Activated CD8-positive, alpha-beta T cell treated with anti-CD3 and anti-CD28 coated beads for 36 hours (primary cell): ENCODE measurements at regions not wholly inside any gene's neighbourhood (a gene's known extent, or its start where the extent isn't known, plus 50 kb on each side); places are given as distances from the start of the nearest gene placed in this dataset. TPM values are rescaled to one million over a fixed set of nuclear protein-coding genes. Genes with fewer than 3 reads are reported as not detected.
"Not testable (repeated sequence)": the region's sequence is repeated elsewhere in the genome, so short reads cannot be mapped to it uniquely, and the experiment has no call there.

Experiments used
- ATAC-seq: fragments of 200-7000 bp; cut with Tn5 transposase; one replicate; pipeline ENCODE4 v1.10.0; 2021; ENCODE audit warnings: mild to moderate bottlenecking, moderate library complexity
- CTCF ChIA-PET: fragments of 350-600 bp; sonication (Branson Sonifier 250); formaldehyde crosslinking; loops from one replicate; lab custom pipeline; 2021; ENCODE audit warnings: antibody characterized with exemption; lab: Charles Lee
- POLR2A ChIA-PET: fragments of 350-600 bp; sonication (Branson Sonifier 250); formaldehyde crosslinking; loops from one replicate; lab custom pipeline; 2021; ENCODE audit warnings: antibody characterized with exemption; lab: Charles Lee
- DNase-seq: peaks from one replicate; pipeline ENCODE4 v3.0.0-alpha.2; 2020
- H3K27ac Mint-ChIP-seq: one replicate; pipeline ENCODE4 v1.8.0; 2021; ENCODE audit warnings: mild to moderate bottlenecking, mixed read lengths
- H3K27me3 Mint-ChIP-seq: one replicate; pipeline ENCODE4 v1.8.0; 2021; ENCODE audit warnings: mixed read lengths
- H3K36me3 Mint-ChIP-seq: one replicate; pipeline ENCODE4 v1.8.0; 2021; ENCODE audit warnings: low read depth, mixed read lengths
- H3K4me1 Mint-ChIP-seq: one replicate; pipeline ENCODE4 v1.8.0; 2021; ENCODE audit warnings: low read depth, mixed read lengths
- H3K4me3 Mint-ChIP-seq: one replicate; pipeline ENCODE4 v1.8.0; 2021; ENCODE audit warnings: mild to moderate bottlenecking, moderate library complexity, mixed read lengths
- H3K9me3 Mint-ChIP-seq: one replicate; pipeline ENCODE4 v1.8.0; 2021; ENCODE audit warnings: mixed read lengths
- intact Hi-C: fragments of 100-400 bp; cut with micrococcal nuclease; formaldehyde crosslinking; loops from one replicate; pipeline ENCODE4 v1.10.0; 2022
- microRNA-seq: library from miRNA; unstranded; fragments of <30 nt; microRNA quantifications from one replicate; pipeline ENCODE4 v1.2.0, GENCODE V29; 2022; ENCODE audit warnings: borderline microRNAs expressed, borderline replicate concordance
- TF ChIP-seq, protein P1 (sequence below): fragments of 200-600 bp; IDR thresholded peaks from one replicate; pipeline ENCODE4 v1.8.0; 2022; ENCODE audit warnings: antibody characterized with exemption, mild to moderate bottlenecking

DNA sequence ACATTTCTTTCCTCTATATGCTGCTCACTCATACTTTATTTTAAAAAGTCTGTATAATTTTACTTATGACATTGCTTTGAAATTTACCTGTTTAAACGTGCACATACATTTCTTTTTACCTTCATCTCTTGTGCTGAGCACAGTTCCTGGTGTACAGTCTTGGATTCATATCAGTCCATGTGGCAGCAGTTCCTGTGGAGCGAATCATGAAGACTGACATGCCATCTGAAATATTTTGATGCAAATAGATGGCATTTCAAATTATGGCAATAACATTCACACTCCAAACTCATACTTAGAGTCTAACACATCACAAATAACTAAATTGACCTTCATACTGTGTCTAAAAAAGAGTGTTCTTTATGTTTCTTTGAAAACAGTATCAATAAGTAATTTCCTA is 90.3 kb upstream of the CDH2 start:
- CTCF ChIA-PET: no interaction called here
- H3K27me3 Mint-ChIP-seq: no peaks in the 10 kb centered on the region
- ATAC-seq (no peak), DNase-seq (no peak)
- no peaks in the 10 kb centered on the region for H3K4me1 Mint-ChIP-seq
- H3K4me3 Mint-ChIP-seq: no peak overlapping the region
- intact Hi-C loops: no loop called here
- TF ChIP-seq, protein P1, sequence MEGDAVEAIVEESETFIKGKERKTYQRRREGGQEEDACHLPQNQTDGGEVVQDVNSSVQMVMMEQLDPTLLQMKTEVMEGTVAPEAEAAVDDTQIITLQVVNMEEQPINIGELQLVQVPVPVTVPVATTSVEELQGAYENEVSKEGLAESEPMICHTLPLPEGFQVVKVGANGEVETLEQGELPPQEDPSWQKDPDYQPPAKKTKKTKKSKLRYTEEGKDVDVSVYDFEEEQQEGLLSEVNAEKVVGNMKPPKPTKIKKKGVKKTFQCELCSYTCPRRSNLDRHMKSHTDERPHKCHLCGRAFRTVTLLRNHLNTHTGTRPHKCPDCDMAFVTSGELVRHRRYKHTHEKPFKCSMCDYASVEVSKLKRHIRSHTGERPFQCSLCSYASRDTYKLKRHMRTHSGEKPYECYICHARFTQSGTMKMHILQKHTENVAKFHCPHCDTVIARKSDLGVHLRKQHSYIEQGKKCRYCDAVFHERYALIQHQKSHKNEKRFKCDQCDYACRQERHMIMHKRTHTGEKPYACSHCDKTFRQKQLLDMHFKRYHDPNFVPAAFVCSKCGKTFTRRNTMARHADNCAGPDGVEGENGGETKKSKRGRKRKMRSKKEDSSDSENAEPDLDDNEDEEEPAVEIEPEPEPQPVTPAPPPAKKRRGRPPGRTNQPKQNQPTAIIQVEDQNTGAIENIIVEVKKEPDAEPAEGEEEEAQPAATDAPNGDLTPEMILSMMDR: no peak
- POLR2A ChIA-PET: no interaction called here
- H3K9me3 Mint-ChIP-seq: peaks cover 9% of the 10 kb centered on the region
- no peaks in the 10 kb centered on the region for H3K36me3 Mint-ChIP-seq
- H3K27ac Mint-ChIP-seq: no peak overlapping the region

GRCh38 chr18:28256166-28256565 is 79.2 kb upstream of the CDH2 start:
- intact Hi-C loops: no loop called here
- ChIA-PET CTCF (no interaction called here), POLR2A (no interaction called here)
- Mint-ChIP-seq H3K4me1 (no peaks in the 10 kb centered on the region), H3K27ac (no peak overlapping the region), H3K9me3 (no peaks in the 10 kb centered on the region), H3K4me3 (no peak overlapping the region), H3K36me3 (no peaks in the 10 kb centered on the region), H3K27me3 (no peaks in the 10 kb centered on the region)
- no peak for DNase-seq
- TF ChIP-seq, protein P1: no peak
- no peak for ATAC-seq

DNA sequence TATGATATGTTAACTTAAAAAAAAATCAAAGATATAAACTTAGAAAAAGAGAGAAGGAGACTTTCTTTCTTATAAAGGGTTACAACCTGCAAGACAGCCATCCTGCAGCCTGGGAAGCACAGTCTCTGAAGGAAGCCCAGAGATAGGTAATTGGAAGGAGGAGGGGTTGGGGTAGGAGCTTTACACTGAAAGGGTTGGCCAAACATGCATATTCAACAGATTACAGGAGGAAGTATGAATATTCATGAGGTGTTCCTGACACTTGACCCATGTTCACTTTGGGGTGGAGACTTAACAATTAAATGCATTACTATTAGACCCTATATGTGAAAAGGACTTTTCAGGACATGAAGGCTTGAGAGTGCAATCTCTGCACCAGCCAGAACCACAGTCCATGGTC is 71.7 kb upstream of the CDH2 start:
- DNase-seq (no peak), ATAC-seq (no peak)
- intact Hi-C loops: no loop called here
- Mint-ChIP-seq H3K36me3 (no peaks in the 10 kb centered on the region), H3K4me3 (no peak overlapping the region), H3K9me3 (peaks cover 2% of the 10 kb centered on the region), H3K27ac (no peak overlapping the region), H3K4me1 (no peaks in the 10 kb centered on the region), H3K27me3 (no peaks in the 10 kb centered on the region)
- TF ChIP-seq, protein P1: no peak
- ChIA-PET POLR2A (no interaction called here), CTCF (no interaction called here)

GRCh38 chr18:28240626-28241025 is 63.7 kb upstream of the CDH2 start:
- H3K27me3 Mint-ChIP-seq, ATAC-seq, DNase-seq, H3K36me3 Mint-ChIP-seq, CTCF ChIA-PET, H3K4me3 Mint-ChIP-seq, H3K4me1 Mint-ChIP-seq, H3K9me3 Mint-ChIP-seq, intact Hi-C loops, H3K27ac Mint-ChIP-seq, POLR2A ChIA-PET: not testable (repeated sequence)

- ChIA-PET POLR2A (no interaction called here), CTCF (no interaction called here)
- intact Hi-C loops: no loop called here
- Mint-ChIP-seq H3K9me3 (no peaks in the 10 kb centered on the region), H3K36me3 (no peaks in the 10 kb centered on the region), H3K27ac (no peak overlapping the region), H3K4me1 (no peaks in the 10 kb centered on the region), H3K27me3 (no peaks in the 10 kb centered on the region), H3K4me3 (no peak overlapping the region)
- no peak for DNase-seq
- TF ChIP-seq, protein P1: no peak
- no peak for ATAC-seq
Observed at GRCh38 chr18:28236487-28236886, 59.6 kb upstream of the CDH2 start.

Small RNAs in the stretch of these regions (microRNA-seq; reads per million reads assigned to microRNA genes)
- gene MIR302F: not detected
